ENCODE measurements at regions not wholly inside any gene's neighbourhood (a gene's known extent, or its start where the extent isn't known, plus 50 kb on each side); places are given as distances from the start of the nearest gene placed in this dataset.
A peak's percentile ranks its signal among the peaks of the same experiment; 100 is the strongest.

DNA sequence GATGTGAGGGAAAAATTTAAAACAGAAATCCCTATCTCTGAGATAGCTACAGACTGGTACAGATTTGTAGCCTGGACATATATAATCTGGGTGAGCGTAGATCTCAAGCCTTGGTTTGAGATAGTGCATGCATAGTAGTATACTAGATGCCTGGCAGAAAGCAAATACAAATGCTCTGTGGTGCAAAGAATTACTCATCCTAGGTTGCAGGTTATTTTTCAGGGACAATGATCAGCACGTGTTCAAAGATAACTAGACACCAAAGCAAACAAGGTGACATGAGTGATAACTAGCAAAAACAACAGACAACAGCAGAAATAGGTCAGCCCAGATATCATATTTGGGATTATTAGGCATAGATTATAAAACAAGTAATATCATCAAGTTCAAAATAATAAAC is 292.5 kb downstream of the HLX start:
- TF ChIP-seq, protein P1, sequence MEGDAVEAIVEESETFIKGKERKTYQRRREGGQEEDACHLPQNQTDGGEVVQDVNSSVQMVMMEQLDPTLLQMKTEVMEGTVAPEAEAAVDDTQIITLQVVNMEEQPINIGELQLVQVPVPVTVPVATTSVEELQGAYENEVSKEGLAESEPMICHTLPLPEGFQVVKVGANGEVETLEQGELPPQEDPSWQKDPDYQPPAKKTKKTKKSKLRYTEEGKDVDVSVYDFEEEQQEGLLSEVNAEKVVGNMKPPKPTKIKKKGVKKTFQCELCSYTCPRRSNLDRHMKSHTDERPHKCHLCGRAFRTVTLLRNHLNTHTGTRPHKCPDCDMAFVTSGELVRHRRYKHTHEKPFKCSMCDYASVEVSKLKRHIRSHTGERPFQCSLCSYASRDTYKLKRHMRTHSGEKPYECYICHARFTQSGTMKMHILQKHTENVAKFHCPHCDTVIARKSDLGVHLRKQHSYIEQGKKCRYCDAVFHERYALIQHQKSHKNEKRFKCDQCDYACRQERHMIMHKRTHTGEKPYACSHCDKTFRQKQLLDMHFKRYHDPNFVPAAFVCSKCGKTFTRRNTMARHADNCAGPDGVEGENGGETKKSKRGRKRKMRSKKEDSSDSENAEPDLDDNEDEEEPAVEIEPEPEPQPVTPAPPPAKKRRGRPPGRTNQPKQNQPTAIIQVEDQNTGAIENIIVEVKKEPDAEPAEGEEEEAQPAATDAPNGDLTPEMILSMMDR (IDR thresholded peaks at IDR 0.05; ENCODE audit: insufficient read depth, low read length): no peak
- TF ChIP-seq, protein P2, sequence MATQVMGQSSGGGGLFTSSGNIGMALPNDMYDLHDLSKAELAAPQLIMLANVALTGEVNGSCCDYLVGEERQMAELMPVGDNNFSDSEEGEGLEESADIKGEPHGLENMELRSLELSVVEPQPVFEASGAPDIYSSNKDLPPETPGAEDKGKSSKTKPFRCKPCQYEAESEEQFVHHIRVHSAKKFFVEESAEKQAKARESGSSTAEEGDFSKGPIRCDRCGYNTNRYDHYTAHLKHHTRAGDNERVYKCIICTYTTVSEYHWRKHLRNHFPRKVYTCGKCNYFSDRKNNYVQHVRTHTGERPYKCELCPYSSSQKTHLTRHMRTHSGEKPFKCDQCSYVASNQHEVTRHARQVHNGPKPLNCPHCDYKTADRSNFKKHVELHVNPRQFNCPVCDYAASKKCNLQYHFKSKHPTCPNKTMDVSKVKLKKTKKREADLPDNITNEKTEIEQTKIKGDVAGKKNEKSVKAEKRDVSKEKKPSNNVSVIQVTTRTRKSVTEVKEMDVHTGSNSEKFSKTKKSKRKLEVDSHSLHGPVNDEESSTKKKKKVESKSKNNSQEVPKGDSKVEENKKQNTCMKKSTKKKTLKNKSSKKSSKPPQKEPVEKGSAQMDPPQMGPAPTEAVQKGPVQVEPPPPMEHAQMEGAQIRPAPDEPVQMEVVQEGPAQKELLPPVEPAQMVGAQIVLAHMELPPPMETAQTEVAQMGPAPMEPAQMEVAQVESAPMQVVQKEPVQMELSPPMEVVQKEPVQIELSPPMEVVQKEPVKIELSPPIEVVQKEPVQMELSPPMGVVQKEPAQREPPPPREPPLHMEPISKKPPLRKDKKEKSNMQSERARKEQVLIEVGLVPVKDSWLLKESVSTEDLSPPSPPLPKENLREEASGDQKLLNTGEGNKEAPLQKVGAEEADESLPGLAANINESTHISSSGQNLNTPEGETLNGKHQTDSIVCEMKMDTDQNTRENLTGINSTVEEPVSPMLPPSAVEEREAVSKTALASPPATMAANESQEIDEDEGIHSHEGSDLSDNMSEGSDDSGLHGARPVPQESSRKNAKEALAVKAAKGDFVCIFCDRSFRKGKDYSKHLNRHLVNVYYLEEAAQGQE (IDR thresholded peaks at IDR 0.05; ENCODE audit: insufficient replicate concordance, low read depth): no peak
- TF ChIP-seq GABPA (IDR thresholded peaks at IDR 0.05; ENCODE audit: low read depth): no peak
- TF ChIP-seq POLR2AphosphoS5 (IDR thresholded peaks at IDR 0.05; ENCODE audit: low read depth): no peak
- no peak for TF ChIP-seq SPI1 (IDR thresholded peaks at IDR 0.05; ENCODE audit: borderline replicate concordance, low read depth)
- DNase-seq (ENCODE audit: low read depth in 1 of 2, low spot score in 1 of 2): no peak
- no peak overlapping the region for H3K4me3 ChIP-seq (replicated peaks; ENCODE audit: insufficient read depth, low read length)
- no peak overlapping the region for H3K27ac ChIP-seq (replicated peaks)
- H3K27me3 ChIP-seq (ENCODE audit: insufficient read depth, poor library complexity, severe bottlenecking): no peaks in the 10 kb centered on the region

DNA sequence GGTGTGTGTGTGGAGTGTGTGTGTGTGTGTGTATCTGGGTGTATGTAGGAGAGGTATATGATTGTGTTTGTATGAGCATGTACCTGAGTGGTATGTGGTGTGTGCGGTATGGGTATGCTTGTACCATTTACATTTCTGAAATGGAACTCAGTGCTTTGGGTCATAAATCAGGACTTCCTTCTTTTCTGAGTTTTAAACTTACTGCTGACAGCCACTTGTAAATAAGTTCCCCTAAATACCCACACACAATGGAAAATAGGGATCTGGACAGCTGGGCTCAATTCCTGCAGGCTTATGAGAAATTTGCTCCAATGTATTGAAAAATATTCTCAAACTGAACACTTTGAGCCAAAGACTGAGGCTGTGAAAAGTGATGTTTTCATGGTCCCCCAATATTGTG is 293.6 kb downstream of the HLX start:
- H3K27ac ChIP-seq (replicated peaks): no peak overlapping the region
- H3K4me3 ChIP-seq (replicated peaks; ENCODE audit: insufficient read depth, low read length): no peak overlapping the region
- no peak for TF ChIP-seq POLR2AphosphoS5 (IDR thresholded peaks at IDR 0.05; ENCODE audit: low read depth)
- TF ChIP-seq, protein P2 (IDR thresholded peaks at IDR 0.05; ENCODE audit: insufficient replicate concordance, low read depth): no peak
- no peak for TF ChIP-seq GABPA (IDR thresholded peaks at IDR 0.05; ENCODE audit: low read depth)
- TF ChIP-seq SPI1 (IDR thresholded peaks at IDR 0.05; ENCODE audit: borderline replicate concordance, low read depth): peak; percentile 56; the same call in 1 of the 2 replicates
- TF ChIP-seq, protein P1 (IDR thresholded peaks at IDR 0.05; ENCODE audit: insufficient read depth, low read length): no peak
- no peaks in the 10 kb centered on the region for H3K27me3 ChIP-seq (ENCODE audit: insufficient read depth, poor library complexity, severe bottlenecking)
- no peak for DNase-seq (ENCODE audit: low read depth in 1 of 2, low spot score in 1 of 2)

DNA sequence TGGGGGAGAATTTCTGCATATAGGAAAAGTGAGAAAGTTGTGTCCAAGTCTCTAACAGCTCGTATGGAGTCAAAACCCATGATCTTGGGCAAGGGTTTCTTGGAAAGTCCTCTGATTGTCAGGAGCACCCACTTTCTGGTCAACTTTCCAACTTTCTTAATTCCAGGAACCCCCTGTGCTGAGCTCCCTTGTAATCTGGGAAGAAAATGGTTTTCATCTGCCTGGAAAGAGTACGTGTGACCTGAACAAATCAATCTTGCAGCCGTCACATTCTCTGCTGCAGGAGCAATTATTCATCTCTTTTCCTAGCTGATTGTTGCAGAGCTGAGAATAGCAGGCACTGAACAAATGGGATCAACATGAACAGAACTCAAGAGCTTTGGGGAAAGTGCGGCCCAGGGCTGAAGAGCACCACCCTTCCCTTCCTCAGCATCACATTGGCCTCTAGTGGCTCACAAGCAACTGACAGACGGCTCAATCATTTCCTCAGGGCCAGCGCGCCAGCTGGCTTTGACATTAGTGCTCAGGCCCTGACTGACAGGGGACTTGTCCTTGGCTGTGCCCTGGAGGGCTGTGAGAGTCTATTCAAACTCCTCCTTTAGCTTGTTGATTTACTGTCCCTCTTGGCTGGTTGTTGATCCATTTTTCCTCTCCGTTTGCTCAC is 295.2 kb downstream of the HLX start:
- TF ChIP-seq SPI1 (IDR thresholded peaks at IDR 0.05; ENCODE audit: borderline replicate concordance, low read depth) (no peak), GABPA (IDR thresholded peaks at IDR 0.05; ENCODE audit: low read depth) (no peak), POLR2AphosphoS5 (IDR thresholded peaks at IDR 0.05; ENCODE audit: low read depth) (no peak)
- no peak overlapping the region for H3K4me3 ChIP-seq (replicated peaks; ENCODE audit: insufficient read depth, low read length)
- H3K27ac ChIP-seq (replicated peaks): no peak overlapping the region
- no peak for DNase-seq (ENCODE audit: low read depth in 1 of 2, low spot score in 1 of 2)
- no peaks in the 10 kb centered on the region for H3K27me3 ChIP-seq (ENCODE audit: insufficient read depth, poor library complexity, severe bottlenecking)

DNA sequence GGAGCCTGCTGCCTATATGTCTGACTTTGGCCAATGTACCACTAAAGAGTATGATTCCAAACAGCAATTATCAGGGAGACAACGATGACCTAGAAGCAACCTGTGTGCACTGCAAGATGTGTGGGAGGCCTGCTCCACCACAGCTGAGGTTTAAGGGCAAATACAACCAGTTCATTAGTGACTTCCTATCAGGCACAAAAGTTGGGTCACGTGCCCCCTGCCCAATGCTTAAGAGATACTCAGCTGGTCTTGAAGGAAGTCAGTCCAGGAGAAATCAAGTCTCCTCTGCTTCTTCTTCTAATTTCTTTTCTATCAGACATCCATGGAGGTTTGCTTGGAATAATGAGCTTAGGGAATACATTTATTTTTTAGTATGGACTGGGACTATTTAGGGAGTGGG is 296.0 kb downstream of the HLX start:
- Histone ChIP-seq H3K27ac (replicated peaks) (no peak overlapping the region), H3K4me3 (replicated peaks; ENCODE audit: insufficient read depth, low read length) (no peak overlapping the region), H3K27me3 (ENCODE audit: insufficient read depth, poor library complexity, severe bottlenecking) (no peaks in the 10 kb centered on the region)
- DNase-seq (ENCODE audit: low read depth in 1 of 2, low spot score in 1 of 2): no peak
- TF ChIP-seq GABPA (IDR thresholded peaks at IDR 0.05; ENCODE audit: low read depth): no peak
- TF ChIP-seq, protein P2 (IDR thresholded peaks at IDR 0.05; ENCODE audit: insufficient replicate concordance, low read depth): no peak
- no peak for TF ChIP-seq SPI1 (IDR thresholded peaks at IDR 0.05; ENCODE audit: borderline replicate concordance, low read depth)
- TF ChIP-seq, protein P1 (IDR thresholded peaks at IDR 0.05; ENCODE audit: insufficient read depth, low read length): no peak
- TF ChIP-seq POLR2AphosphoS5 (IDR thresholded peaks at IDR 0.05; ENCODE audit: low read depth): no peak
